Endodermal cell (in vitro differentiated cells): ENCODE measurements at regions not wholly inside any gene's neighbourhood (a gene's known extent, or its start where the extent isn't known, plus 50 kb on each side); places are given as distances from the start of the nearest gene placed in this dataset.

Experiments
- DNase-seq: peaks from one replicate; pipeline ENCODE4 v3.0.0-alpha.2; 2017
- H3K27ac ChIP-seq: 2 replicates; pipeline ENCODE4 v1.5.1; 2013; ENCODE audit warnings: mild to moderate bottlenecking, low read depth, low read length, moderate library complexity
- H3K27me3 ChIP-seq: 2 replicates; pipeline ENCODE4 v1.6.1; 2013; ENCODE audit warnings: mild to moderate bottlenecking, low read length, moderate library complexity; ENCODE audit not compliant: insufficient read depth, control insufficient read depth, poor library complexity, severe bottlenecking
- H3K36me3 ChIP-seq: 2 replicates; pipeline ENCODE4 v1.7.0; 2013; ENCODE audit warnings: mild to moderate bottlenecking, low read length, moderate library complexity; ENCODE audit not compliant: control insufficient read depth, insufficient read depth
- H3K4me1 ChIP-seq: one replicate; pipeline ENCODE4 v1.7.0; 2013; ENCODE audit warnings: low read length; ENCODE audit not compliant: control insufficient read depth, insufficient read depth
- H3K4me3 ChIP-seq: 2 replicates; pipeline ENCODE4 v1.5.1; 2013; ENCODE audit warnings: mild to moderate bottlenecking, low read length, moderate library complexity
- H3K9ac ChIP-seq: 2 replicates; pipeline ENCODE4 v1.6.1; 2013; ENCODE audit warnings: mild to moderate bottlenecking, low read length, moderate library complexity; ENCODE audit not compliant: poor library complexity, severe bottlenecking; ENCODE audit errors: extremely low read depth
- H3K9me3 ChIP-seq: 2 replicates; pipeline ENCODE4 v1.6.1; 2013; ENCODE audit warnings: mild to moderate bottlenecking, low read length, moderate library complexity; ENCODE audit not compliant: control insufficient read depth
- H3K27ac Mint-ChIP-seq: 2 replicates; pipeline ENCODE4 v1.8.0; 2020; ENCODE audit warnings: mixed read lengths
- H3K27me3 Mint-ChIP-seq: 2 replicates; pipeline ENCODE4 v1.8.0; 2021; ENCODE audit warnings: mild to moderate bottlenecking, mixed read lengths; ENCODE audit not compliant: insufficient read depth
- H3K36me3 Mint-ChIP-seq: 2 replicates; pipeline ENCODE4 v1.8.0; 2020; ENCODE audit warnings: low read depth, mixed read lengths
- H3K4me1 Mint-ChIP-seq: 2 replicates; pipeline ENCODE4 v1.8.0; 2020; ENCODE audit warnings: mixed read lengths
- H3K4me3 Mint-ChIP-seq: 2 replicates; pipeline ENCODE4 v1.8.0; 2020; ENCODE audit warnings: mild to moderate bottlenecking, moderate library complexity, mixed read lengths
- H3K9me3 Mint-ChIP-seq: 2 replicates; pipeline ENCODE4 v1.8.0; 2020; ENCODE audit warnings: mild to moderate bottlenecking, mixed read lengths
- CTCF ChIP-seq: fragments of 200-600 bp; sonication (generic); conservative IDR thresholded peaks from 2 replicates; pipeline ENCODE4 v1.5.0; 2021; ENCODE audit warnings: antibody characterized with exemption, mild to moderate bottlenecking
- WGBS, 2 experiments: methylation state at CpG; one replicate each; pipeline versions ENCODE4 v1.1.5 to v1.1.7; 2013; ENCODE audit warnings: missing lambda C conversion rate in 2 of 2, mixed read lengths in 1 of 2; ENCODE audit not compliant: insufficient coverage in 1 of 2, insufficient read length in 1 of 2; 5-methylcytosine and 5-hydroxymethylcytosine counted together

GRCh38 chr9:26054600-26055520 lies 376.6 kb upstream of the TUSC1 start:
- H3K4me3 ChIP-seq: no peak overlapping the region
- no peaks in the 10 kb centered on the region for H3K9me3 ChIP-seq
- Mint-ChIP-seq H3K27ac (no peak overlapping the region), H3K9me3 (no peaks in the 10 kb centered on the region), H3K4me1 (no peaks in the 10 kb centered on the region), H3K27me3 (no peaks in the 10 kb centered on the region), H3K4me3 (no peak overlapping the region), H3K36me3 (no peaks in the 10 kb centered on the region)
- no peak for DNase-seq
- H3K9ac ChIP-seq: no peak overlapping the region
- H3K4me1 ChIP-seq: no peaks in the 10 kb centered on the region
- H3K27me3 ChIP-seq: no peaks in the 10 kb centered on the region
- no peak overlapping the region for H3K27ac ChIP-seq
- 88 to 90% methylated on average over 3 to 4 of the region's 4 CpGs for WGBS, 2 experiments
- no peak for TF ChIP-seq CTCF
- no peaks in the 10 kb centered on the region for H3K36me3 ChIP-seq

- DNase-seq: no peak
Measured at GRCh38 chr9:26053954-26054353, 375.7 kb upstream of the TUSC1 start.

GRCh38 chr9:26043431-26043830 lies 365.2 kb upstream of the TUSC1 start:
- whole genome bisulfite sequencing, 2 experiments: 77% methylated on average over 1 of the region's 1 CpG; no CpG with 5 or more reads in 1 of the 2 experiments
- Histone ChIP-seq H3K9me3 (peaks cover 13% of the 10 kb centered on the region), H3K9ac (no peak overlapping the region), H3K27ac (no peak overlapping the region), H3K36me3 (no peaks in the 10 kb centered on the region), H3K4me3 (no peak overlapping the region), H3K4me1 (peaks cover 6% of the 10 kb centered on the region), H3K27me3 (no peaks in the 10 kb centered on the region)
- TF ChIP-seq CTCF: no peak
- Mint-ChIP-seq H3K9me3 (peaks cover 13% of the 10 kb centered on the region), H3K4me3 (no peak overlapping the region), H3K27ac (no peak overlapping the region), H3K36me3 (no peaks in the 10 kb centered on the region), H3K27me3 (no peaks in the 10 kb centered on the region), H3K4me1 (peaks cover 7% of the 10 kb centered on the region)
- DNase-seq: peak; percentile 73

More at GRCh38 chr9:26053954-26054353, 375.7 kb upstream of the TUSC1 start:
- H3K27me3 ChIP-seq: no peaks in the 10 kb centered on the region
- H3K9ac ChIP-seq: no peak overlapping the region
- WGBS, 2 experiments: 88 to 100% methylated on average over 1 to 3 of the region's 3 CpGs
- no peaks in the 10 kb centered on the region for H3K36me3 Mint-ChIP-seq
- no peaks in the 10 kb centered on the region for H3K36me3 ChIP-seq
- no peak overlapping the region for H3K4me3 Mint-ChIP-seq
- no peak overlapping the region for H3K27ac Mint-ChIP-seq
- TF ChIP-seq CTCF: no peak
- H3K9me3 Mint-ChIP-seq: no peaks in the 10 kb centered on the region
- H3K27me3 Mint-ChIP-seq: no peaks in the 10 kb centered on the region
- no peak overlapping the region for H3K27ac ChIP-seq
- H3K4me1 Mint-ChIP-seq: no peaks in the 10 kb centered on the region
- no peaks in the 10 kb centered on the region for H3K4me1 ChIP-seq
- H3K9me3 ChIP-seq: no peaks in the 10 kb centered on the region
- H3K4me3 ChIP-seq: no peak overlapping the region
